ENCODE measurements at regions not wholly inside any gene's neighbourhood (a gene's known extent, or its start where the extent isn't known, plus 50 kb on each side); places are given as distances from the start of the nearest gene placed in this dataset.

DNA sequence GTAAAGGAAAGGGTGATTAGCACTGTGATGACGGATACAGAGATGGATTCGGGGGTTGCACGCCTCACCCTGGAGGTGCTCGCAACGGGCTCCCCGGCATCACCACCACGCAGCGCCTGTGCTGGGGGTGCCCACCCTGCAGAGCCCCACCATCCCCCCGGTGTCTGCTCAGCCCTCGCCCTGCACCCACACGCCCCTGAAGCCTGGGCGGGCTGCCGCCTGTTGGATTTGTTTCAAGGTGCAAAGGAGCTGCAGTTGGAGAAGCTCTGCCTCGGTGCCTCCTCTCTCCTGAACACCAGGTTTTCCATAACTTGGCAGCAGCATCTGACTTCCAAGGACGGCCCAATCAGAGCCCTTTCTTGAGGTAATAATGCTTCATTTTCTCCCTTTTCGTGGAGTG, 106.1 kb upstream of the TMEM132D start:
- Mint-ChIP-seq H3K27me3 (peaks cover 4% of the 10 kb centered on the region), H3K9me3 (no peaks in the 10 kb centered on the region), H3K4me1 (ENCODE audit: low read depth) (no peaks in the 10 kb centered on the region)

DNA sequence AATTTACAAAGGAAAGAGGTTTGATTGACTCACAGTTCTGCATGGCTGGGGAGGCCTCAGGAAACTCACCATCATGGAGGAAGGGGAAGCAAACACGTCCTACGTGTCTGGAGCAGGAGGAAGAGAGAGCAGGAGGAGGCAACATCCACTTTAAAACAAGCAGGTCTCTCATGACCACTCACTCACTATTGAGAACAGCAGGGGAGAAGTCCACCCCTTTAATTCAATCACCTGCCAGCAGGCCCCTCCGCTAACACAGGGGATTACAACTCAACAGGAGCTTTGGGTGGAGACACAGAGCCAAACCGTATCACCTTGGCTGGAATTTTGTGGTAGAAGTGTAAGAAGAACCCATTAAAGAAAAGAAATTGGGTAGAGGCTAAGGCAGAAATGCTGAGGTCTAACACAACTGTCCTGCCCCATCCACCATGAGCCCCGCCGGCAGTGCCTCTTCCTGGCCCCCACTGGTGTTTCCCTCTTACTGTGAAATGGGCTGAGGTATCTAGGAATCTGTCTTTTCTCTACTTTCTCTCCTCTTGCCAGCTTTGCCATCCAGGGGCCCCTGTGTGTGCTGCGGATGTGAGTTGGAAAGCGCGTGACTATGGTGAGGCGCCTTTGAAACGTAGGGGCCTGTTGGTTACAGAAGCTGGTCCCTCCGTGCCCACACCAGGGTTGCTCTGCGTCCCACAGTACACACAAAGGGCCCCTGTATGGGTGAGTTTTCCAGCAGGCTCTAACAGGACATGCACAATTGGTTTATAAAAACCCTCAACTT, 108.0 kb upstream of the TMEM132D start:
- no peaks in the 10 kb centered on the region for H3K4me1 Mint-ChIP-seq (ENCODE audit: low read depth)

More for the DNA sequence above, 106.1 kb upstream of the TMEM132D start:
- H3K27ac Mint-ChIP-seq = no peak overlapping the region
- H3K36me3 Mint-ChIP-seq (ENCODE audit: low read depth) = no peaks in the 10 kb centered on the region
- no peak overlapping the region for H3K4me3 Mint-ChIP-seq

DNA sequence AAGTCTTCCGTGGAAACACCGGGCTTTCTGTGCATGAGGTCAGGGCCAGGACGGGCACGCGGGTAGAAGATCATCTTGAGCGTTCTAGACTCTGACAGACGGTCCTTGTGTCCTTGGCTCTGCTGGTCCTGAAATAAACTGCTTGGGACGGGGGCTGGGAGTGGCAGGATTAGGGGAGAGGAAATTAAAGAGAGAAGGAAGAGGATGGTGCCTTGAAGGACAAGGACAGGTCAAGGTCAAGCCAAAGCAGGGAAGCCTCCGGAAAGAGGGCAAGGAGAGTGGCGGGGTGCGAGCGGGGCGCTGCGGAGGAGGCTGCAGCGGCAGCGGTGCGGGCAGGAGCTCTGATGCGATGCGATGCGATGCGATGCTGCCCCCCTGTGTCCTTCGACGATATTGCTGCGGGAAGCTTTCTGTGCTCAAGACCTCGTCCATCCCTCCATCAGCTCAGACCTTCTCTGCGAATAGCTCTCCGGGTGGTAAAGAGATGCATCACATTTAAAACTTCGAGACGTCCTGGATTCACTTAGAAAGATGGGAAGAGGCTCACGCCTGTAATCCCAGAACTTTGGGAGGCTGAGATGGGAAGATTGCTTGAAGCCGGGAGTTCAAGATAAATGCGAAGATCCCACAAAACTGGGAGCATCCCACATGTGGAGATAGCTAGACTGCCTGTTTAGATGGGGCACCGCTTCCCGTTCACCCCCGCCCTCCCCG, 110.1 kb upstream of the TMEM132D start:
- Mint-ChIP-seq H3K36me3 (ENCODE audit: low read depth) (no peaks in the 10 kb centered on the region), H3K9me3 (no peaks in the 10 kb centered on the region), H3K27ac (no peak overlapping the region), H3K4me3 (no peak overlapping the region), H3K4me1 (ENCODE audit: low read depth) (no peaks in the 10 kb centered on the region), H3K27me3 (peaks cover 8% of the 10 kb centered on the region)

More for the DNA sequence above, 108.0 kb upstream of the TMEM132D start:
- Mint-ChIP-seq H3K27me3 (peaks cover 8% of the 10 kb centered on the region), H3K27ac (no peak overlapping the region), H3K36me3 (ENCODE audit: low read depth) (no peaks in the 10 kb centered on the region), H3K4me3 (no peak overlapping the region), H3K9me3 (no peaks in the 10 kb centered on the region)

DNA sequence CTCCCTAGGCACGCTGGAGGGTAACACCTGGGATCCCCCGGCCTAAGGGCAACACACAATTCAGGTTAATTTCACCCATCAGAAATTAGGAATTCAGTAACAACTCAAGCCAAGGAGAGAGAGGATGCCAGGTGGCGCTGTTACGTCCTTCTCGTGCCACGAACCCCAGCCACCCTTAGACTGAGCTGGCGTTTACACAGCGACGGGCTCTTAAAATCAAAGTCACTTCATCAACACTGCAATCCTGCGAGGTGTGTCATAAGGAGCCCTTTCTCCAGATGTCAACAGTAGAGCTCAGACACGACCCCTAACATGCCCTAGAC, 110.6 kb upstream of the TMEM132D start:
- H3K36me3 Mint-ChIP-seq (ENCODE audit: low read depth) = no peaks in the 10 kb centered on the region
- no peak overlapping the region for H3K27ac Mint-ChIP-seq
- no peaks in the 10 kb centered on the region for H3K4me1 Mint-ChIP-seq (ENCODE audit: low read depth)
- H3K9me3 Mint-ChIP-seq = no peaks in the 10 kb centered on the region
- H3K4me3 Mint-ChIP-seq = no peak overlapping the region
- H3K27me3 Mint-ChIP-seq = peaks cover 8% of the 10 kb centered on the region

DNA sequence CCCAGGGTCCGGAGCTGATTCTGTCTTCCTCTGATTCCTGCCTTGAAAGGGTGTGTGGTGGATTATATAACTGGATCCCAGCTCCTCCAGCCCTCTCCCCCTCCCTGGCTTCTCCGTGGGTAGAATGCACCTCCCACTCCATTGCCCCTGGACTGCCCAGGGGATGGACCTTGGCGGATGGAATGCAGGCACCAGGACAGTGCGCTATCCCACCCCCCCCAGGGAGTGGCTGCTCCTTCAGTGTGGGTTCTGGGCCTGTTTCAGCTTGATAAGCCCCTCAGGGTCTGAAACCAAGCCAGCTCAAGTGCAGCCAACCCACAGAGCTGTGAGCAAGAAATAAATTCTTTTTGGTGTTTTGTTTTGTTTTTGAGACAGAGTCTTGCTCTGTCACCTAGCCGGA, 112.4 kb upstream of the TMEM132D start:
- Mint-ChIP-seq H3K4me1 (ENCODE audit: low read depth) (no peaks in the 10 kb centered on the region), H3K27ac (no peak overlapping the region), H3K27me3 (peaks cover 8% of the 10 kb centered on the region), H3K4me3 (no peak overlapping the region), H3K36me3 (ENCODE audit: low read depth) (no peaks in the 10 kb centered on the region), H3K9me3 (no peaks in the 10 kb centered on the region)

DNA sequence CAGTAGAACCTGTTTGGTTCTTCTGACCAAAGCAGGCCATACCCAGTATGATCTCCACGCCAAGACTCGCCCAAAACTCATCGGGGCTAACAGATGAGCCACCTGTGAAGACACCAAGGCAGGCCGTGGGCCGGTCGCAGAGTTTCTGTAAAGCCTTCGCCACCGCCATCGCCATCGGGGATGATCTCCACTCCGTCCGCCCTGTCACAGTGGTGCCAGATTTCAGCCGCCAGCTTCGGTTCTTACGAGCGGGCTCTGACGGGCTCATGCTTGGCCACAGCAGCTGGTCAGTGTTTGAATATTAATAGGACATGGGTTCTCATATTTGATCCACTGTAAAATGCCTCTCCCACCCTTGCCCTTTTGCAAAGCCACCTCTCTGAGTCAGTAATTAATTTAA, 113.2 kb upstream of the TMEM132D start:
- no peaks in the 10 kb centered on the region for H3K4me1 Mint-ChIP-seq (ENCODE audit: low read depth)
- no peaks in the 10 kb centered on the region for H3K9me3 Mint-ChIP-seq
- H3K27ac Mint-ChIP-seq = no peak overlapping the region
- H3K4me3 Mint-ChIP-seq = no peak overlapping the region
- peaks cover 4% of the 10 kb centered on the region for H3K27me3 Mint-ChIP-seq
- H3K36me3 Mint-ChIP-seq (ENCODE audit: low read depth) = no peaks in the 10 kb centered on the region

DNA sequence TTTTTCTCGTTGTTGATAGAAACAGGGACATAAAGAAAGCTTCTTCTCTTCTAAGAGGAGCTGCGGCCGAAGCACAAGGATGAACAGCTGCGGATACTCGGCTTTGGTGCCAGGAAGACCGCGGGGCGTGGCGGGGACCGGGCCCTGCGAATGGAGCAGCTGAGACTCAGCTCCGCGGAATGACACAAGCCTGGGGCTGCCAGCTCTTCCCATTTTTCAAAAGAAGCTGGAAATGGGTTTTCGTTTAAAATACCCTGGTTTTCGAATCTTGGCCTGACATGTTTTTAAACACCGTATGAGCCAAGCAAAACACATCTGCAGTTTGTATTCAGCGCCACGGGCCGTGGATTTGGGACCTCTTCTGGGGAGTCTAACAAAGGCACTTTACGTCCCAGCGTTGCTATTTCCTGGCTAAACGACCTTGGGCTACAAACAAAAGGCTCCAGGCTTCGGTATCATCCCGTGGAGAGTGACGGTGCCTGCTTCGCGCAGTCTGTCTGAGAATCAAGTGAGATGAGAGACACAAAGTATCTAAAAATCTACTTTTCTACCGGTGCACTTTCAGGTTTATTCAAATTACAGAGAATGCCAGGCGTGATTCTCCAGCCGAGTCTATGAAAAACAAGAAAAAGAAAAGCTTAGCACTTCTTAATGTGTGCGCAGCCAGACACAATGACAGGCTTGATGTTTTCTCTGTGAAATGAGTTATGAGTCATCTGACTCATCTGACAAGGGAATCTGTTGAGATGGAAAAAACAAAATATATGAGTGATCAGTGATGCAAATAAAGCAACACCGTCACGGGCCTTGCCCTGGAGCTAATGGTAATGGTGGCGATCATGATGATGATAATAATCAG, 114.0 kb upstream of the TMEM132D start:
- H3K4me3 Mint-ChIP-seq = no peak overlapping the region
- no peaks in the 10 kb centered on the region for H3K9me3 Mint-ChIP-seq
- no peaks in the 10 kb centered on the region for H3K36me3 Mint-ChIP-seq (ENCODE audit: low read depth)
- H3K4me1 Mint-ChIP-seq (ENCODE audit: low read depth) = no peaks in the 10 kb centered on the region
- peaks cover 4% of the 10 kb centered on the region for H3K27me3 Mint-ChIP-seq
- no peak overlapping the region for H3K27ac Mint-ChIP-seq

DNA sequence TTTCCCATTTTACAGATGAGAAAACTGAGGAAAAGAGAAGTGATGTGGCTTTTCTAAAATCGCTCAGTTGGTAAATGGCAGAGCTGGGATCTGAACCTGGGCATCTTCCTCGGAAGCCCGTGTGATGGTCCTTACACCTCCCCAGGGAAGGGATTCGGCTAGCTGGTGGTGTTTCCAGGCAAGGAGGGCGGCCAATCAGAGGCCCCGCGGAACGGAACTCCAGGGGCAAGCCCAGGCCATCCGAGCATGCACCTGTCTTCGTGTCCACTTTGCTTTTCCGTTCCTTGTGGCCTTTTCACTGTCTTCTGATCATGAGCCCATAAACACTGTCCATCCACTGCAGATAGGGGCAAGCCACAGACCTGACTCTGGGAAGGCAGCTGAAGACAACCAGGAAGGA, 114.8 kb upstream of the TMEM132D start:
- no peaks in the 10 kb centered on the region for H3K9me3 Mint-ChIP-seq

DNA sequence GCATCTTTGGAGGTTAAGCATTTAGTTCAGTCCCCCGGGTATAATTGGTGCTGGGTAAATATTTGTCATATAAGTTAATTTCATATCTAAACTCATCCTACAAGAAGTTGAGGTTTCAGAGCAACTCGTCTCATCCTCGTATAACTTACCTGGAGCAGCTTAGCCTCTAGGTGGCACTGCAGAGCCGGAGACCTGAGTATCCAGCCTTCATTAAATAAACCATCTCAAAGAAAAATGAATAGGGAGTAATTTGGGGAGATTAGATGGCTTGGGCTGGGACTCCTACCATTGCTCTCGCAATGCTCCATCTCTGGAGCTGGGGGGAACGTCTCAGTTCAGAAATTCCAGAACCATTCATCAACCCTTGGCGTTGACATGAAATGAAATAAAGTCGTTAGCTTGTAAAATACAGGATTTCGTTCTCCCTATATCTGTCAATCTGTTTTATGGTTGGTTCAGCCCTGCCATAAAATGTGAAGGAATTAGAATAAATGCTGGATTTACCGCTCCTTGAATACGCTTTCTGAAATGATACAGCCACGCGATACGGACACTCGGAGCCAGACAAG, 122.9 kb upstream of the TMEM132D start:
- H3K4me3 Mint-ChIP-seq = no peak overlapping the region
- peaks cover 2% of the 10 kb centered on the region for H3K27me3 Mint-ChIP-seq
- H3K27ac Mint-ChIP-seq = no peak overlapping the region
- H3K9me3 Mint-ChIP-seq = no peaks in the 10 kb centered on the region
- no peaks in the 10 kb centered on the region for H3K4me1 Mint-ChIP-seq (ENCODE audit: low read depth)
- H3K36me3 Mint-ChIP-seq (ENCODE audit: low read depth) = no peaks in the 10 kb centered on the region

More for the DNA sequence above, 114.8 kb upstream of the TMEM132D start:
- Mint-ChIP-seq H3K27ac (no peak overlapping the region), H3K36me3 (ENCODE audit: low read depth) (no peaks in the 10 kb centered on the region), H3K4me1 (ENCODE audit: low read depth) (no peaks in the 10 kb centered on the region), H3K4me3 (no peak overlapping the region), H3K27me3 (peaks cover 4% of the 10 kb centered on the region)

DNA sequence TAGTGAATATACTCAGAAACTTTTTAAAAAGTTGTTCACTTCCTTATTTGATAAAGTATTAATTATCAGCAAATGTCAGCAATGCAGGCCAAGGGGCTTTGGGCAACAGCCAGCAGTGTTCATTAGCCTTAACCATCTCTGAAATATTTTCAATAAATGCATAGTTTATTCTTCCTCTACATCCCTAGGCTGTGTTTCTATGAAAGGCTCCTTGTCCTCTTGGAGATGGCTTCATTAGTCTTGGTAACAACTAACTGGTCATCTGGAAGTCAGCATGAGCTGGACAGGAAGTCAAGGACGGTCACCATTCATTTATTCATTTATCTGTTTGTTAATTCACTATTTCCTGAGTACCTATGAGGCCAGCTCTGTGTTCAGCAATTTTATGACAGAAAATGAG, 124.0 kb upstream of the TMEM132D start:
- Mint-ChIP-seq H3K4me3 (no peak overlapping the region), H3K27ac (no peak overlapping the region), H3K36me3 (ENCODE audit: low read depth) (no peaks in the 10 kb centered on the region), H3K4me1 (ENCODE audit: low read depth) (no peaks in the 10 kb centered on the region), H3K9me3 (no peaks in the 10 kb centered on the region), H3K27me3 (peaks cover 3% of the 10 kb centered on the region)

DNA sequence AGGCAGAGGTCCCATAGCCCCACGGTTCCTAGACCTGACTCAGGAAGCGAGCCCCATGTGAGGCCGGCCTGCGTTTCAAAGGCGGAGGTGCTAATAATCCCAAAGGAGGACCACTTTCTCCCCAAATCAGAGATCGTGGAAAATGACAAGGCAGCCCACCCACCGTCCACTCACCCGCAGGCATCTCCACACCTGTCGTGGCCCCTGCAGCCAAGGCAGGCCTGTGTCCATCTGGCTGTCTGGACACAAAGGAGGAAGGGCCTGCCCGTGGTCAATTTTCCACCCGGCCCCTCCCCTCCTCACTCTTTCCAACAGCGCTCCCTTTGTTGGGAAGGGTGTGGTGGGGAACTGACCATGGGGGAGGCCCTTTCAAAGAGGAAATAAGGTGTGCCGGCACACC, 125.3 kb upstream of the TMEM132D start:
- H3K27me3 Mint-ChIP-seq = peaks cover 3% of the 10 kb centered on the region
- no peaks in the 10 kb centered on the region for H3K36me3 Mint-ChIP-seq (ENCODE audit: low read depth)
- H3K9me3 Mint-ChIP-seq = no peaks in the 10 kb centered on the region
- H3K4me1 Mint-ChIP-seq (ENCODE audit: low read depth) = no peaks in the 10 kb centered on the region
- H3K27ac Mint-ChIP-seq = no peak overlapping the region
- no peak overlapping the region for H3K4me3 Mint-ChIP-seq

DNA sequence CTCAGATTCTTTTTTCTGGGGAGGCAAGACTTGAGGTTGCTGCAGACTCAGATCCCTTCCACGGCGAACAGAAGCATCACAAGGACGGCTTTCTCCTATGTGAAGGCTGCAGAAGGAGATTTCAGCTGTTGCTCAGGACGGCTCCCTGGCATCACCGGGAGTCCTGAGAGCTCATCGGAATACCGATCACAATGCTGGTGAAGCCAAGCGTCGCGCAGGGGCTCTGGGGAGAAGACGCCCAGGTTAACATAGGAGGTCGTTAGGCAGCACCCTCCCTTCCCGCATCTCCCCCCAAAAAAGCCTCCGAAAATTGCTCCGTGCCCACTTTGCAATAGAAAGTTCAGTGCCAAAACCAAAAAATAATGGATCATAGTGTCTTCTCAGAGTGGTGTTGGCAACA, 127.2 kb upstream of the TMEM132D start:
- Mint-ChIP-seq H3K4me1 (ENCODE audit: low read depth) (no peaks in the 10 kb centered on the region), H3K27me3 (peaks cover 8% of the 10 kb centered on the region)

DNA sequence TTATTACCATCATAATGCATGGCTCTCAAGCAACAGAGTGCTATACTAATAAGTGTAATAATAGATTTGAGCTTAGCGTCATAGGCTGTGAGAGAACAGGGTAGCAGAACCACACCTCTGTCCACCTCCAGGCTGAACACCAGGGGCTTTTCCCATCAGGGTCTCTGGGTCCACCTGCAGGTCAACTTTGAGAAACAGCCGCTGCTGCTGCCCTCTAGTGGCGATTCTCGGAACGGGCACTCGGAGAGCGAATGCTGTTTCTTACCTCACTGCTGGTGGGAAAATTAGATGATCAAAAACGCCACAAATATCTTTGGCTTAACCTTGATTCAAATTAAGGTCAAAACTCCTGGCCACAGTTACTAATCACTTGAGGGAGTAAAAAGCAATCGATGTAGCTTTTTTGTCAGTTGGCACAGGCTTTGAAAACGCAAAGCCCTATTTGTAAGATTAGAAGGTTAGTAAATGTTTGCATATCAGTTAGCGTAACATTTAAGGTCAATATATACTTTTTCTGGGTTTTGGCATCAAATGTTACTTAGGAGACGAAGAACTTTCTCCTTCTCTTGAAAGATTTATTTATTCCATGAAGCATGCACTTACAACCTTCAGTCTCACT, 127.9 kb upstream of the TMEM132D start:
- Mint-ChIP-seq H3K36me3 (ENCODE audit: low read depth) (no peaks in the 10 kb centered on the region), H3K27me3 (peaks cover 8% of the 10 kb centered on the region), H3K27ac (no peak overlapping the region), H3K4me3 (no peak overlapping the region), H3K9me3 (no peaks in the 10 kb centered on the region), H3K4me1 (ENCODE audit: low read depth) (no peaks in the 10 kb centered on the region)

More for the DNA sequence above, 127.2 kb upstream of the TMEM132D start:
- H3K4me3 Mint-ChIP-seq = no peak overlapping the region
- H3K36me3 Mint-ChIP-seq (ENCODE audit: low read depth) = no peaks in the 10 kb centered on the region
- H3K9me3 Mint-ChIP-seq = no peaks in the 10 kb centered on the region
- no peak overlapping the region for H3K27ac Mint-ChIP-seq

DNA sequence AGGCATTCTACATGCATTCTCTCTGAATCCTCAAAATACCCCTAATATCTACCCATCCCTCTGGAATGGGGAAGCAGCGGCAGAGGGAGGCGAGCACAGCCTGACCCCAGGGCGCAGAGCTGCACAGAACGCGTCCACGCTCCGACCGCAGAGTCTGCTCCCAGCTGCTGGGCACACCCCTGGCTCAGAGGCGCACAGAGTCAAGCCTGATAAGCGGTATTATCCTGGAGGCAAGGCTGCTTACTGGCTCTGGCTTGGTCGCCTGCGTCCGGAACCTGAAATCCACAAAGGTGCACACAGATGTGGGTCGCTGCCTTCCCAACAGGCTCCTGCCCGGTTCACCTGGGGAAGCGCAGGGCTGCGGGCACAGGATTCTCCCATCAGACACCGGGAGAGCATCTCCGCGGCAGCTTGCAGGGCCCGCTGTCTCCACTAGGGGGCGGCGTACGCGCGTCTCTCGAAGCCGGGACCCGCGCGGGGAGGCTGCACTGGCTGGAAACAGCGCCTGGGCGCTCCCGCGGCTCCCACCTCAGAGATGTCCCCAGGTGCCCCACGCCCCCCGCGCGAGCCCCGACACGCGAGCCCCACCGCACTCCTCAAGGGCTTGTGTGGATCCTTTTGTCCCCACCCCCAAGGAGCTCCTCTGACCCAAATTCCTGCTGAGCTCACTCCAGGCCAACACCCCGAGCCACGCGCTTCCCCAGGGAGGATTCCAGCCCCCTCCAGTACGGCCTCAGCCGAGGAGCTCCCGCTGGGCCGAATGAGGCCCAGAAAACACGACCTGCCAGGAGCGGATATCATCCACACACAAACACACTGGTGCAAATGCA, 120.1 kb upstream of the FZD10 start:
- H3K4me1 Mint-ChIP-seq (ENCODE audit: low read depth) = no peaks in the 10 kb centered on the region
- H3K27me3 Mint-ChIP-seq = peaks cover 68% of the 10 kb centered on the region
- H3K9me3 Mint-ChIP-seq = peaks cover 7% of the 10 kb centered on the region
- H3K36me3 Mint-ChIP-seq (ENCODE audit: low read depth) = no peaks in the 10 kb centered on the region
- no peak overlapping the region for H3K4me3 Mint-ChIP-seq
- H3K27ac Mint-ChIP-seq = no peak overlapping the region
